ENCODE measurements at regions not wholly inside any gene's neighbourhood (a gene's known extent, or its start where the extent isn't known, plus 50 kb on each side); places are given as distances from the start of the nearest gene placed in this dataset.

DNA sequence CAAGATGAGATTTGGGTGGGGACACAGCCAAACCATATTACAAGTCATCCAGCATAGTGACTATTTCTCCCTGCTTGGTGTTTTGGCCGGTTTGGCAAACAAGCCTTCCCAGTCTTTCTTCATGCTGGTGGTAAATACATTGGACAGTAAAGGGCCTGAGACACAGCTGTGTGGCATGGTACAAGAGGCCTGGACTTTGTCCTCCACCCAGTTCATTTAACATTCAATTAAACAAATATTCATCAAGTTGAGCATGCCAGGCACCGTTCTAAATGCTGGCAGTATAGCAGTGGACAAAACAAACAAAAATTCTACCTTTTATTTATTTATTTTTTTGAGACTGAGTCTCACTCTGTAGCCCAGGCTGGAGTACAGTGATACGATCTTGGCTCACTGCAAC lies 62.7 kb upstream of the SLC28A3 start:
- Histone ChIP-seq H3K27me3 (ENCODE audit: control insufficient read depth, insufficient read depth, low read length) (no peaks in the 10 kb centered on the region), H3K4me3 (ENCODE audit: low read depth, low read length) (no peak overlapping the region), H3K27ac (ENCODE audit: low read depth, low read length) (no peak overlapping the region), H3K9me3 (ENCODE audit: control insufficient read depth, insufficient read depth, low read length) (peaks cover 7% of the 10 kb centered on the region)
- ChIA-PET POLR2A (no interaction called here), CTCF (interaction anchor here (0.8 to 1.7 kb wide), 2 partner anchors 8 to 1207 kb away, joined by 3 to 7 read pairs; no protein-coding TSS in a partner anchor)
- TF ChIP-seq, protein P1, sequence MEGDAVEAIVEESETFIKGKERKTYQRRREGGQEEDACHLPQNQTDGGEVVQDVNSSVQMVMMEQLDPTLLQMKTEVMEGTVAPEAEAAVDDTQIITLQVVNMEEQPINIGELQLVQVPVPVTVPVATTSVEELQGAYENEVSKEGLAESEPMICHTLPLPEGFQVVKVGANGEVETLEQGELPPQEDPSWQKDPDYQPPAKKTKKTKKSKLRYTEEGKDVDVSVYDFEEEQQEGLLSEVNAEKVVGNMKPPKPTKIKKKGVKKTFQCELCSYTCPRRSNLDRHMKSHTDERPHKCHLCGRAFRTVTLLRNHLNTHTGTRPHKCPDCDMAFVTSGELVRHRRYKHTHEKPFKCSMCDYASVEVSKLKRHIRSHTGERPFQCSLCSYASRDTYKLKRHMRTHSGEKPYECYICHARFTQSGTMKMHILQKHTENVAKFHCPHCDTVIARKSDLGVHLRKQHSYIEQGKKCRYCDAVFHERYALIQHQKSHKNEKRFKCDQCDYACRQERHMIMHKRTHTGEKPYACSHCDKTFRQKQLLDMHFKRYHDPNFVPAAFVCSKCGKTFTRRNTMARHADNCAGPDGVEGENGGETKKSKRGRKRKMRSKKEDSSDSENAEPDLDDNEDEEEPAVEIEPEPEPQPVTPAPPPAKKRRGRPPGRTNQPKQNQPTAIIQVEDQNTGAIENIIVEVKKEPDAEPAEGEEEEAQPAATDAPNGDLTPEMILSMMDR (IDR thresholded peaks at IDR 0.05; ENCODE audit: low read depth, low read length) = no peak
- no peak for DNase-seq (ENCODE audit: low read depth, low spot score)

DNA sequence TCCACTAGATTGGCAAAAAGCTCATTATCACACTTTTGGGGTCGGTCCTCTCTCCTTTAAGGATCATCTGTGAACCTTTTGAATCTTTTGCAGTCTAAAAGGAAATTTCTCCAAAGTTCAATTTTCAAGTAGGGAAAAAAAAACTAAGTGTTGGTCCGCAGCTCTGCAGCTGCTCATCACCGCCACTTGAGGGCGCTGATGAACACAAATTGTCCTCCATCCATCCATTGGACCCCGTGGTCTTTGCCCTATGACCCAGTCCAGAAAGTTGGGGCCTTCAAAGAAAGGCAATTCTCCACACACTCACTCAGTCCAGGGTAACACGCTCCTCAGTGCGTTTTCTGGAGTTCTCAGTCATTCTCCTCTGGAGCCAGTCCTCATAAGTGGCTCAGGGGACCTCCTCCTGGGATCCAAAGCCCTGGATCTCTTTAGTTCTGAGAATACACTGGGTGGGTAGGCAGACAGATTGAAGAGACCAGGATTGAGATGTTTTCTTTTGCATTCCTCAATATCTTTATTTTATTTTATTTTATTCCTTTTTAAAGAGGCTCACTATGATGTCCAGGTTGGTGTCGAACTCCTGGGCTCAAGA lies 63.6 kb upstream of the SLC28A3 start:
- DNase-seq (ENCODE audit: low read depth, low spot score) = no peak
- Histone ChIP-seq H3K27ac (ENCODE audit: low read depth, low read length) (no peak overlapping the region), H3K9me3 (ENCODE audit: control insufficient read depth, insufficient read depth, low read length) (peaks cover 13% of the 10 kb centered on the region), H3K27me3 (ENCODE audit: control insufficient read depth, insufficient read depth, low read length) (no peaks in the 10 kb centered on the region), H3K4me3 (ENCODE audit: low read depth, low read length) (no peak overlapping the region)
- CTCF ChIA-PET = interaction anchor here (0.8 to 1.7 kb wide), 2 partner anchors 9 to 1206 kb away, joined by 3 to 7 read pairs; no protein-coding TSS in a partner anchor
- POLR2A ChIA-PET = no interaction called here
- TF ChIP-seq, protein P1 (IDR thresholded peaks at IDR 0.05; ENCODE audit: low read depth, low read length) = peak; percentile 29

DNA sequence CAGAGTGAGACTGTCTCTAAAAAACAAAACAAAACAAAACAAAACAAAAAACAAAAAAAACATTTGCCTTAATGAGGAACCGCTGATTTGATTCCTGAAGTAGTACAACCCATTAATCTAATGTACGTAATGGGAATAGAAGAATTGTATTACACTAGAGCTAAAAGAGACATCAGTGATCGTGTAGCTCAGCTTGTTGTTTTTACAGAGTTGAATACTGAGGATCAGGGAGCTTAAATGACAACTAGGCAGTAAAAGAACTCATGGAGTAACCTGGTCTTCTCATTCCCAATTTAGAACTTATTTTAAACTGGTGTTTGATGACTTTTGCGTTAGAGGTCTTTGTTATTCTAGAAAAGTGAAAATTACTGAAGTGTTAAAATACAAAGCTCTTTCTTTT lies 65.1 kb upstream of the SLC28A3 start:
- DNase-seq (ENCODE audit: low read depth, low spot score) = no peak
- ChIA-PET POLR2A (no interaction called here), CTCF (interaction anchor here (0.8 to 2.5 kb wide), 3 partner anchors 9 to 1292 kb away, joined by 4 to 13 read pairs (median 4); no protein-coding TSS in a partner anchor)
- no peak overlapping the region for H3K4me3 ChIP-seq (ENCODE audit: low read depth, low read length)
- no peak overlapping the region for H3K27ac ChIP-seq (ENCODE audit: low read depth, low read length)
- TF ChIP-seq, protein P1 (IDR thresholded peaks at IDR 0.05; ENCODE audit: low read depth, low read length) = no peak
- no peaks in the 10 kb centered on the region for H3K27me3 ChIP-seq (ENCODE audit: control insufficient read depth, insufficient read depth, low read length)
- H3K9me3 ChIP-seq (ENCODE audit: control insufficient read depth, insufficient read depth, low read length) = peaks cover 15% of the 10 kb centered on the region

- ChIA-PET POLR2A (no interaction called here), CTCF (no interaction called here)
- peaks cover 15% of the 10 kb centered on the region for H3K9me3 ChIP-seq (ENCODE audit: control insufficient read depth, insufficient read depth, low read length)
- TF ChIP-seq, protein P1 (IDR thresholded peaks at IDR 0.05; ENCODE audit: low read depth, low read length) = no peak
- no peak overlapping the region for H3K27ac ChIP-seq (ENCODE audit: low read depth, low read length)
- no peak for DNase-seq (ENCODE audit: low read depth, low spot score)
- no peaks in the 10 kb centered on the region for H3K27me3 ChIP-seq (ENCODE audit: control insufficient read depth, insufficient read depth, low read length)
- no peak overlapping the region for H3K4me3 ChIP-seq (ENCODE audit: low read depth, low read length)
Observed at GRCh38 chr9:84408416-84408815, 67.9 kb upstream of the SLC28A3 start.

DNA sequence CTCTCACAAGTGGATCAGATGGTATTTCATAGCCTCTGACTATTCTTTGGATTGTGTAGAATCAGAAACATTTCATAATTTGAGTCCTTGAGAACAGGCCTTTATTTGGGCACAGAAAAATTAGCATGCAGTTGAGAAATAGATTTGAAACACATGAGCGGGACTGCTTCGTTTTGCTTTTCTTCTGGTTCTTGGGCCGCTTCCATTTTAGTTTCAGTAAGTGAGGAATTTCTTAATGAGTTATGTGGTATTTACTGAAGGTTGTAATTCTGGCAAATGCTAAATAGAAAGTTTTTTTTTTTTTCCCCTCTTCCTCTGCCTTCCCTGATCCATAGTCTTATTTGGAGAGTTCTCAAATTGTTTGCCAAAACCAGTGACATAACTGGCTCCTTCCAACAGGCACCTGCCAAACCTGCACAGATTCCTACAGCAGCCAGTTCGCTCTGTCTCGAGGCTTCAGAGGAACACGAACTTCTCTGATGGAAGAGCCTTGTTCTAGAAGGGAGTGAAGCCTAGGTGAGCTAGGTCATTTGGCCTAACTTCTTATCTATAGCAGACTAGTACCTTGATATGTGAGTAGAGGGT lies 71.2 kb upstream of the SLC28A3 start:
- H3K4me3 ChIP-seq (ENCODE audit: low read depth, low read length) = no peak overlapping the region
- CTCF ChIA-PET = interaction anchor here (0.5 kb wide), 1 partner anchor 21 kb away, joined by 5 read pairs; no protein-coding TSS in a partner anchor
- no peak for DNase-seq (ENCODE audit: low read depth, low spot score)

More for the DNA sequence above, 71.2 kb upstream of the SLC28A3 start:
- no peaks in the 10 kb centered on the region for H3K27me3 ChIP-seq (ENCODE audit: control insufficient read depth, insufficient read depth, low read length)
- H3K27ac ChIP-seq (ENCODE audit: low read depth, low read length) = no peak overlapping the region
- peaks cover 15% of the 10 kb centered on the region for H3K9me3 ChIP-seq (ENCODE audit: control insufficient read depth, insufficient read depth, low read length)
- POLR2A ChIA-PET = no interaction called here
- TF ChIP-seq, protein P1 (IDR thresholded peaks at IDR 0.05; ENCODE audit: low read depth, low read length) = no peak

Data from AG04450 (cell line).